H9 (cell line): ENCODE measurements at regions not wholly inside any gene's neighbourhood (a gene's known extent, or its start where the extent isn't known, plus 50 kb on each side); places are given as distances from the start of the nearest gene placed in this dataset.

ENCODE experiments used
- DNase-seq: peaks from one replicate; pipeline ENCODE4 v3.0.0-alpha.2; 2017
- H2AFZ ChIP-seq: one replicate; pipeline ENCODE4 v1.6.1; 2013; ENCODE audit warnings: mild to moderate bottlenecking, low read length, control low read depth, moderate library complexity
- H2AK5ac ChIP-seq: 2 replicates; pipeline ENCODE4 v1.6.1; 2013; ENCODE audit warnings: low read length, control low read depth, mixed read lengths; ENCODE audit not compliant: insufficient read length
- H2BK120ac ChIP-seq: one replicate; pipeline ENCODE4 v1.6.1; 2013; ENCODE audit warnings: low read depth, mild to moderate bottlenecking, low read length, control low read depth, inconsistent platforms; ENCODE audit not compliant: poor library complexity, severe bottlenecking
- H2BK12ac ChIP-seq: 2 replicates; pipeline ENCODE4 v1.6.1; 2013; ENCODE audit warnings: low read length, control low read depth, mixed read lengths, low read depth; ENCODE audit not compliant: insufficient read length
- H2BK15ac ChIP-seq: 2 replicates; pipeline ENCODE4 v1.6.1; 2013; ENCODE audit warnings: low read depth, low read length, control low read depth
- H2BK20ac ChIP-seq: one replicate; pipeline ENCODE4 v1.6.1; 2013; ENCODE audit warnings: low read depth, mild to moderate bottlenecking, low read length, control low read depth, inconsistent platforms; ENCODE audit not compliant: poor library complexity, severe bottlenecking
- H2BK5ac ChIP-seq: 2 replicates; pipeline ENCODE4 v1.6.1; 2013; ENCODE audit warnings: low read length, control low read depth, mixed read lengths; ENCODE audit not compliant: insufficient read length
- H3K14ac ChIP-seq: 2 replicates; pipeline ENCODE4 v1.6.1; 2013; ENCODE audit warnings: low read length, control low read depth; ENCODE audit not compliant: insufficient read depth
- H3K18ac ChIP-seq: 2 replicates; pipeline ENCODE4 v1.6.1; 2013; ENCODE audit warnings: low read depth, mild to moderate bottlenecking, mixed read lengths, low read length, control low read depth; ENCODE audit not compliant: insufficient read length
- H3K23ac ChIP-seq: 2 replicates; pipeline ENCODE4 v1.6.1; 2013; ENCODE audit warnings: low read length, control low read depth, mixed read lengths, low read depth; ENCODE audit not compliant: insufficient read length
- H3K23me2 ChIP-seq: 2 replicates; pipeline ENCODE4 v1.6.1; 2013; ENCODE audit warnings: low read depth, mild to moderate bottlenecking, mixed read lengths, low read length, control low read depth; ENCODE audit not compliant: insufficient read length, poor library complexity, severe bottlenecking
- H3K27ac ChIP-seq: 2 replicates; pipeline ENCODE4 v1.5.1; 2013; ENCODE audit warnings: low read length, control low read depth, mixed read lengths, low read depth; ENCODE audit not compliant: insufficient read length
- H3K27me3 ChIP-seq: 2 replicates; pipeline ENCODE4 v1.6.1; 2013; ENCODE audit warnings: low read length, control low read depth, inconsistent platforms; ENCODE audit not compliant: insufficient read depth
- H3K4ac ChIP-seq: 2 replicates; pipeline ENCODE4 v1.6.1; 2013; ENCODE audit warnings: low read depth, mild to moderate bottlenecking, control low read depth, inconsistent platforms, low read length, moderate library complexity
- H3K4me1 ChIP-seq: 2 replicates; pipeline ENCODE4 v1.6.1; 2013; ENCODE audit warnings: low read length, control low read depth, inconsistent platforms; ENCODE audit not compliant: insufficient read depth
- H3K4me2 ChIP-seq: 2 replicates; pipeline ENCODE4 v1.6.1; 2013; ENCODE audit warnings: low read length, control low read depth, mixed read lengths; ENCODE audit not compliant: insufficient read length, insufficient read depth
- H3K56ac ChIP-seq: 2 replicates; pipeline ENCODE4 v1.6.1; 2013; ENCODE audit warnings: low read depth, mild to moderate bottlenecking, mixed read lengths, low read length, control low read depth; ENCODE audit not compliant: insufficient read length
- H3K79me1 ChIP-seq: 2 replicates; pipeline ENCODE4 v1.6.1; 2013; ENCODE audit warnings: low read depth, mild to moderate bottlenecking, moderate library complexity, low read length, control low read depth, inconsistent platforms; ENCODE audit not compliant: insufficient read depth, poor library complexity, severe bottlenecking
- H3K79me2 ChIP-seq: 2 replicates; pipeline ENCODE4 v1.6.1; 2013; ENCODE audit warnings: low read length, control low read depth, inconsistent platforms; ENCODE audit not compliant: insufficient read depth
- H3K9ac ChIP-seq: 2 replicates; pipeline ENCODE4 v1.6.1; 2013; ENCODE audit warnings: low read length, control low read depth, mixed read lengths; ENCODE audit not compliant: insufficient read length; ENCODE audit errors: extremely low read depth
- H3K9me3 ChIP-seq: one replicate; pipeline ENCODE4 v1.6.1; 2013; ENCODE audit warnings: low read depth, low read length, inconsistent platforms; ENCODE audit not compliant: control insufficient read depth
- H3T11ph ChIP-seq: one replicate; pipeline ENCODE4 v1.6.1; 2013; ENCODE audit warnings: mild to moderate bottlenecking, low read length, control low read depth, inconsistent platforms
- H4K20me1 ChIP-seq: one replicate; pipeline ENCODE4 v1.6.1; 2013; ENCODE audit not compliant: control insufficient read depth, insufficient read length, insufficient read depth
- H4K5ac ChIP-seq: 2 replicates; pipeline ENCODE4 v1.6.1; 2013; ENCODE audit warnings: low read depth, mild to moderate bottlenecking, mixed read lengths, low read length, control low read depth; ENCODE audit not compliant: insufficient read length
- H4K8ac ChIP-seq: replicated peaks from 2 replicates; pipeline ENCODE4 v1.6.1; 2013; ENCODE audit warnings: low read length, control low read depth, mixed read lengths, low read depth; ENCODE audit not compliant: insufficient read length
- H4K91ac ChIP-seq: 2 replicates; pipeline ENCODE4 v1.6.1; 2013; ENCODE audit warnings: low read depth, mild to moderate bottlenecking, moderate library complexity, mixed read lengths, low read length, control low read depth; ENCODE audit not compliant: insufficient read length
- H3K27ac Mint-ChIP-seq, 3 experiments: 2 replicates in 2 of 3; 3 replicates in 1 of 3; pipeline ENCODE4 v1.8.0; 2020 to 2021; ENCODE audit warnings: mixed read lengths in 3 of 3, mild to moderate bottlenecking in 1 of 3, moderate library complexity in 1 of 3
- H3K27me3 Mint-ChIP-seq: 2 replicates; pipeline ENCODE4 v1.8.0; 2021; ENCODE audit warnings: low read depth, mild to moderate bottlenecking, moderate library complexity, mixed read lengths
- H3K36me3 Mint-ChIP-seq, 3 experiments: 2 replicates in 2 of 3; 3 replicates in 1 of 3; pipeline ENCODE4 v1.8.0; 2020 to 2021; ENCODE audit warnings: low read depth in 3 of 3, mixed read lengths in 3 of 3; ENCODE audit not compliant: insufficient read depth in 1 of 3
- H3K4me1 Mint-ChIP-seq, 2 experiments: 2 replicates each; pipeline ENCODE4 v1.8.0; 2020; ENCODE audit warnings: mixed read lengths in 2 of 2
- H3K4me3 Mint-ChIP-seq, 2 experiments: 2 replicates in 1 of 2; 3 replicates in 1 of 2; pipeline ENCODE4 v1.8.0; 2020 to 2021; ENCODE audit warnings: mild to moderate bottlenecking in 2 of 2, mixed read lengths in 2 of 2, moderate library complexity in 1 of 2
- H3K9me3 Mint-ChIP-seq, 2 experiments: 2 replicates in 1 of 2; 3 replicates in 1 of 2; pipeline ENCODE4 v1.8.0; 2020; ENCODE audit warnings: mild to moderate bottlenecking in 2 of 2, mixed read lengths in 2 of 2, moderate library complexity in 1 of 2
- WGBS: extraction: QIAGEN DNeasy Blood & Tissue Kit; methylation state at CpG from one replicate; pipeline ENCODE4 v1.1.7; 2013; ENCODE audit warnings: missing lambda C conversion rate, low lambda C conversion rate, mixed read lengths; ENCODE audit not compliant: insufficient read length; ENCODE audit errors: extremely low coverage; 5-methylcytosine and 5-hydroxymethylcytosine counted together
- TF ChIP-seq, protein P1 (sequence below): fragments of 200-600 bp; sonication (generic); conservative IDR thresholded peaks from 3 replicates; pipeline ENCODE4 v1.8.0; 2021; ENCODE audit warnings: antibody characterized with exemption, mild to moderate bottlenecking

GRCh38 chr12:18824287-18824686 is 86.4 kb downstream of the CAPZA3 start:
- Mint-ChIP-seq H3K4me1 (no peaks in the 10 kb centered on the region), H3K36me3 (peaks cover 9 to 11% (median 10%) of the 10 kb centered on the region in 3 experiments; a peak in 6 of 7 replicates), H3K27ac (no peak overlapping the region), H3K27me3 (no peaks in the 10 kb centered on the region), H3K4me3 (no peak overlapping the region), H3K9me3 (peaks cover 11 to 12% of the 10 kb centered on the region in 2 experiments)
- H4K20me1 ChIP-seq, result no peaks in the 10 kb centered on the region
- H3K18ac ChIP-seq, result no peak overlapping the region
- H4K8ac ChIP-seq, result no peak overlapping the region
- H3K4me2 ChIP-seq, result no peak overlapping the region
- DNase-seq, result no peak
- H2BK20ac ChIP-seq, result no peak overlapping the region
- no peaks in the 10 kb centered on the region for H3K27me3 ChIP-seq
- H3K4ac ChIP-seq, result no peak overlapping the region
- no peak overlapping the region for H4K91ac ChIP-seq
- no peak overlapping the region for H2BK15ac ChIP-seq
- H3K9ac ChIP-seq, result no peak overlapping the region
- H3K23ac ChIP-seq, result no peak overlapping the region
- TF ChIP-seq, protein P1, sequence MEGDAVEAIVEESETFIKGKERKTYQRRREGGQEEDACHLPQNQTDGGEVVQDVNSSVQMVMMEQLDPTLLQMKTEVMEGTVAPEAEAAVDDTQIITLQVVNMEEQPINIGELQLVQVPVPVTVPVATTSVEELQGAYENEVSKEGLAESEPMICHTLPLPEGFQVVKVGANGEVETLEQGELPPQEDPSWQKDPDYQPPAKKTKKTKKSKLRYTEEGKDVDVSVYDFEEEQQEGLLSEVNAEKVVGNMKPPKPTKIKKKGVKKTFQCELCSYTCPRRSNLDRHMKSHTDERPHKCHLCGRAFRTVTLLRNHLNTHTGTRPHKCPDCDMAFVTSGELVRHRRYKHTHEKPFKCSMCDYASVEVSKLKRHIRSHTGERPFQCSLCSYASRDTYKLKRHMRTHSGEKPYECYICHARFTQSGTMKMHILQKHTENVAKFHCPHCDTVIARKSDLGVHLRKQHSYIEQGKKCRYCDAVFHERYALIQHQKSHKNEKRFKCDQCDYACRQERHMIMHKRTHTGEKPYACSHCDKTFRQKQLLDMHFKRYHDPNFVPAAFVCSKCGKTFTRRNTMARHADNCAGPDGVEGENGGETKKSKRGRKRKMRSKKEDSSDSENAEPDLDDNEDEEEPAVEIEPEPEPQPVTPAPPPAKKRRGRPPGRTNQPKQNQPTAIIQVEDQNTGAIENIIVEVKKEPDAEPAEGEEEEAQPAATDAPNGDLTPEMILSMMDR, result no peak
- H3K9me3 ChIP-seq, result no peaks in the 10 kb centered on the region
- H4K5ac ChIP-seq, result no peak overlapping the region
- H3K27ac ChIP-seq, result no peak overlapping the region
- H2AFZ ChIP-seq, result no peak overlapping the region
- no peaks in the 10 kb centered on the region for H3K79me2 ChIP-seq
- H3K79me1 ChIP-seq, result no peaks in the 10 kb centered on the region
- H3K4me1 ChIP-seq, result no peaks in the 10 kb centered on the region
- H3T11ph ChIP-seq, result no peak overlapping the region
- no peak overlapping the region for H3K14ac ChIP-seq
- no peak overlapping the region for H3K56ac ChIP-seq
- WGBS, result no CpG with 5 or more reads among the region's 11 CpGs
- no peak overlapping the region for H2BK12ac ChIP-seq
- H3K23me2 ChIP-seq, result no peaks in the 10 kb centered on the region
- H2BK120ac ChIP-seq, result no peak overlapping the region
- H2BK5ac ChIP-seq, result no peak overlapping the region
- no peak overlapping the region for H2AK5ac ChIP-seq
